CD4-positive, alpha-beta T cell (primary cell): ENCODE measurements at regions not wholly inside any gene's neighbourhood (a gene's known extent, or its start where the extent isn't known, plus 50 kb on each side); places are given as distances from the start of the nearest gene placed in this dataset.

ENCODE experiments used
- ATAC-seq: fragments of 200-7000 bp; cut with Tn5 transposase; one replicate; pipeline ENCODE4 v1.10.0; 2022; ENCODE audit warnings: mild to moderate bottlenecking; ENCODE audit not compliant: poor library complexity
- CTCF ChIA-PET: fragments of 350-600 bp; sonication (Branson Sonifier 250); formaldehyde crosslinking; loops from one replicate; lab custom pipeline; 2021; ENCODE audit warnings: antibody characterized with exemption, inconsistent platforms; lab: Charles Lee
- POLR2A ChIA-PET: fragments of 350-600 bp; sonication (Branson Sonifier 250); formaldehyde crosslinking; loops from one replicate; lab custom pipeline; 2021; ENCODE audit warnings: antibody characterized with exemption, inconsistent platforms; lab: Charles Lee
- DNase-seq, 14 experiments: peaks; one replicate each; pipeline ENCODE4 v3.0.0-alpha.2; 2013 to 2020; ENCODE audit warnings: mixed read lengths in 2 of 14
- H3K27ac ChIP-seq, 2 donors: one replicate each; pipeline versions ENCODE4 v1.5.1 to v1.7.0; 2013; ENCODE audit warnings: low read length in 2 of 2, low read depth in 1 of 2, mild to moderate bottlenecking in 1 of 2
- H3K27me3 ChIP-seq, 2 experiments: 1 replicate in 1 of 2; 2 replicates in 1 of 2; pipeline versions ENCODE4 v1.6.1 to v1.7.0; 2013; ENCODE audit warnings: low read length in 2 of 2, control low read depth in 1 of 2, mild to moderate bottlenecking in 1 of 2, moderate library complexity in 1 of 2; ENCODE audit not compliant: insufficient read depth in 2 of 2, control insufficient read depth in 1 of 2
- H3K36me3 ChIP-seq: one replicate; pipeline ENCODE4 v1.6.1; 2013; ENCODE audit warnings: low read length, control low read depth; ENCODE audit not compliant: insufficient read depth
- H3K4me1 ChIP-seq: one replicate; pipeline ENCODE4 v1.6.1; 2013; ENCODE audit warnings: low read length, control low read depth; ENCODE audit not compliant: insufficient read depth
- H3K4me3 ChIP-seq: one replicate; pipeline ENCODE4 v1.5.1; 2013; ENCODE audit warnings: mild to moderate bottlenecking, low read length, moderate library complexity
- H3K9me3 ChIP-seq, 2 experiments: 1 replicate in 1 of 2; 2 replicates in 1 of 2; pipeline versions ENCODE4 v1.6.1 to v1.7.0; 2013; ENCODE audit warnings: low read length in 2 of 2, mild to moderate bottlenecking in 2 of 2, control low read depth in 1 of 2, moderate library complexity in 1 of 2; ENCODE audit not compliant: control insufficient read depth in 1 of 2, insufficient read depth in 1 of 2
- H3K27ac Mint-ChIP-seq: one replicate; pipeline ENCODE4 v1.8.0; 2020; ENCODE audit warnings: mixed read lengths
- H3K27me3 Mint-ChIP-seq: one replicate; pipeline ENCODE4 v1.8.0; 2021; ENCODE audit warnings: mixed read lengths
- H3K36me3 Mint-ChIP-seq: one replicate; pipeline ENCODE4 v1.8.0; 2021; ENCODE audit warnings: low read depth, mixed read lengths
- H3K4me1 Mint-ChIP-seq: one replicate; pipeline ENCODE4 v1.8.0; 2021; ENCODE audit warnings: low read depth, mixed read lengths
- H3K4me3 Mint-ChIP-seq: one replicate; pipeline ENCODE4 v1.8.0; 2020; ENCODE audit warnings: mild to moderate bottlenecking, mixed read lengths
- H3K9me3 Mint-ChIP-seq: one replicate; pipeline ENCODE4 v1.8.0; 2020; ENCODE audit warnings: mixed read lengths
- CTCF ChIP-seq: fragments of 200-600 bp; IDR thresholded peaks from one replicate; pipeline ENCODE4 v1.8.0; 2022; ENCODE audit warnings: antibody characterized with exemption, mild to moderate bottlenecking
- intact Hi-C, 2 experiments: fragments of 100-400 bp; cut with DNase I in 1 of 2; cut with micrococcal nuclease in 1 of 2; formaldehyde crosslinking; loops; one replicate each; pipeline versions ENCODE4 v1.15.1 to v1.9.0; 2023 to 2025; cut with DNase I, micrococcal nuclease

DNA sequence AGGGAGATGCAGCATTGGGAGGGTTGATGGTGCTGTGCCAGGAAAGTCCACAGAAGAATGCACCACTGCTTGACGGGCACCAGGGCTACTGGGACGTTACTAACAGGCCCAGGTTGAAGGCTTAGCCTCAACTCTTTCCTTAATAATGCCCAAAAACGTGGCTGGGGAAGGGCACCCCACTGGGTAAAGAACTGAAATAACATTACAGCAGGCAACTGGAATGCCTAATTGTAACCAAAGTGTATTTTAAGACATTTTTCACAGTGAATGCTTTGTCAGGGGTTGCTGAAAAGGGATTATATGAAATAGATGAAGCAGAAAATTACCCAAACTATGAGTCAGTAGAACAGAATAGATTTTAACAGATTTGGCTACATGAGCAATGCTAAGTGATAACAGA is 191.3 kb downstream of the CMPK2 start:
- no peaks in the 10 kb centered on the region for H3K36me3 ChIP-seq
- ChIA-PET CTCF (no interaction called here), POLR2A (no interaction called here)
- DNase-seq (no peak), ATAC-seq (no peak)
- Mint-ChIP-seq H3K4me1 (no peaks in the 10 kb centered on the region), H3K4me3 (no peak overlapping the region), H3K36me3 (no peaks in the 10 kb centered on the region), H3K27ac (no peak overlapping the region), H3K27me3 (peaks cover 19% of the 10 kb centered on the region), H3K9me3 (no peaks in the 10 kb centered on the region)
- no peak overlapping the region for H3K4me3 ChIP-seq
- no peaks in the 10 kb centered on the region for H3K4me1 ChIP-seq
- TF ChIP-seq CTCF, result no peak
- peaks cover 0 to 5% of the 10 kb centered on the region in 2 experiments for H3K27me3 ChIP-seq
- no peaks in the 10 kb centered on the region for H3K9me3 ChIP-seq
- no peak overlapping the region for H3K27ac ChIP-seq
- intact Hi-C loops, result no loop called here

GRCh38 chr2:6675791-6676190 is 189.9 kb downstream of the CMPK2 start:
- Histone ChIP-seq H3K36me3 (no peaks in the 10 kb centered on the region), H3K27me3 (peaks cover 0 to 5% of the 10 kb centered on the region in 2 experiments), H3K9me3 (no peaks in the 10 kb centered on the region), H3K4me3 (no peak overlapping the region), H3K4me1 (no peaks in the 10 kb centered on the region), H3K27ac (no peak overlapping the region)
- Mint-ChIP-seq H3K27me3 (peaks cover 22% of the 10 kb centered on the region), H3K27ac (no peak overlapping the region), H3K4me1 (no peaks in the 10 kb centered on the region), H3K36me3 (no peaks in the 10 kb centered on the region), H3K4me3 (no peak overlapping the region), H3K9me3 (no peaks in the 10 kb centered on the region)
- ChIA-PET POLR2A (no interaction called here), CTCF (no interaction called here)
- ATAC-seq (no peak), DNase-seq (no peak)
- intact Hi-C loops, result no loop called here
- TF ChIP-seq CTCF, result no peak

GRCh38 chr2:6676241-6676640 is 189.5 kb downstream of the CMPK2 start:
- Mint-ChIP-seq H3K27ac (no peak overlapping the region), H3K9me3 (no peaks in the 10 kb centered on the region)
- CTCF ChIA-PET, result no interaction called here

More at GRCh38 chr2:6676241-6676640, 189.5 kb downstream of the CMPK2 start:
- POLR2A ChIA-PET, result no interaction called here
- Mint-ChIP-seq H3K4me3 (no peak overlapping the region), H3K4me1 (no peaks in the 10 kb centered on the region), H3K36me3 (no peaks in the 10 kb centered on the region), H3K27me3 (peaks cover 22% of the 10 kb centered on the region)
- H3K27ac ChIP-seq, result no peak overlapping the region
- DNase-seq, result no peak
- no peaks in the 10 kb centered on the region for H3K36me3 ChIP-seq
- TF ChIP-seq CTCF, result no peak
- no peaks in the 10 kb centered on the region for H3K4me1 ChIP-seq
- intact Hi-C loops, result no loop called here
- ATAC-seq, result no peak
- no peaks in the 10 kb centered on the region for H3K9me3 ChIP-seq
- no peak overlapping the region for H3K4me3 ChIP-seq
- peaks cover 2 to 5% of the 10 kb centered on the region in 2 experiments for H3K27me3 ChIP-seq
